Mucosa of descending colon (tissue), 3 donors: ENCODE measurements at regions not wholly inside any gene's neighbourhood (a gene's known extent, or its start where the extent isn't known, plus 50 kb on each side); places are given as distances from the start of the nearest gene placed in this dataset.

Experiments used
- ATAC-seq: fragments of 200-7000 bp; cut with Tn5 transposase; one replicate; pipeline ENCODE4 v1.9.1; 2020; ENCODE audit warnings: mild to moderate bottlenecking, moderate library complexity
- DNase-seq, 3 donors: peaks; one replicate each; pipeline ENCODE4 v3.0.0-alpha.2; 2020
- H3K36me3 ChIP-seq: fragments of 200-600 bp; one replicate; pipeline ENCODE4 v1.8.0; 2021; ENCODE audit warnings: low read depth, mild to moderate bottlenecking
- H3K4me1 ChIP-seq: fragments of 200-600 bp; one replicate; pipeline ENCODE4 v1.8.0; 2021; ENCODE audit warnings: low read depth, mild to moderate bottlenecking
- H3K4me3 ChIP-seq: fragments of 200-600 bp; one replicate; pipeline ENCODE4 v1.8.0; 2021; ENCODE audit warnings: mild to moderate bottlenecking
- H3K9me3 ChIP-seq: fragments of 200-600 bp; one replicate; pipeline ENCODE4 v1.8.0; 2021; ENCODE audit warnings: mild to moderate bottlenecking
- CTCF ChIP-seq: fragments of 200-600 bp; IDR thresholded peaks from one replicate; pipeline ENCODE4 v1.8.0; 2022; ENCODE audit warnings: antibody characterized with exemption, mild to moderate bottlenecking
- intact Hi-C, 2 donors: fragments of 100-400 bp; cut with DNase I in 1 of 2; cut with micrococcal nuclease in 1 of 2; formaldehyde crosslinking; loops; one replicate each; pipeline versions ENCODE4 v1.11.0 to v1.11.1; 2022; cut with DNase I, micrococcal nuclease
- donor health status: DM: no; HTN: no; CAD: no; lungs with moderate emphysema.
- donor health status: DM: no; HTN: no; CAD: no.
- donor health status: DM: no; HTN: yes; CAD: no.

- DNase-seq (peak in 1 of 3 donors; percentile 46), ATAC-seq (peak; percentile 90)
- H3K4me1 ChIP-seq = peaks cover 28% of the 10 kb centered on the region
- no peaks in the 10 kb centered on the region for H3K36me3 ChIP-seq
- intact Hi-C loops = no loop called here
- TF ChIP-seq CTCF = no peak
- no peaks in the 10 kb centered on the region for H3K9me3 ChIP-seq
- no peak overlapping the region for H3K4me3 ChIP-seq
These were observed 267.7 kb upstream of the FOXQ1 start for GRCh38 chr6:1044040-1044836.

GRCh38 chr6:1043458-1043836 is 268.5 kb upstream of the FOXQ1 start:
- DNase-seq (no peak), ATAC-seq (no peak)
- Histone ChIP-seq H3K4me1 (peaks cover 31% of the 10 kb centered on the region), H3K4me3 (no peak overlapping the region), H3K36me3 (no peaks in the 10 kb centered on the region), H3K9me3 (no peaks in the 10 kb centered on the region)
- TF ChIP-seq CTCF = no peak
- intact Hi-C loops = no loop called here

- peaks cover 28% of the 10 kb centered on the region for H3K4me1 ChIP-seq
- H3K36me3 ChIP-seq = no peaks in the 10 kb centered on the region
- no peak for TF ChIP-seq CTCF
- ATAC-seq (no peak), DNase-seq (no peak)
- intact Hi-C loops = no loop called here
- H3K4me3 ChIP-seq = no peak overlapping the region
- no peaks in the 10 kb centered on the region for H3K9me3 ChIP-seq
These were observed 269.1 kb upstream of the FOXQ1 start for GRCh38 chr6:1042583-1043457.

GRCh38 chr6:1040393-1040792 is 271.5 kb upstream of the FOXQ1 start:
- Histone ChIP-seq H3K4me1 (peaks cover 21% of the 10 kb centered on the region), H3K4me3 (no peak overlapping the region), H3K36me3 (no peaks in the 10 kb centered on the region), H3K9me3 (no peaks in the 10 kb centered on the region)
- DNase-seq (no peak), ATAC-seq (no peak)
- TF ChIP-seq CTCF = no peak
- intact Hi-C loops = no loop called here

GRCh38 chr6:1039746-1040145 is 272.2 kb upstream of the FOXQ1 start:
- intact Hi-C loops = no loop called here
- no peaks in the 10 kb centered on the region for H3K9me3 ChIP-seq
- peaks cover 17% of the 10 kb centered on the region for H3K4me1 ChIP-seq
- no peak for TF ChIP-seq CTCF
- no peak overlapping the region for H3K4me3 ChIP-seq
- ATAC-seq (no peak), DNase-seq (no peak)
- no peaks in the 10 kb centered on the region for H3K36me3 ChIP-seq
